Panc1 (cell line): ENCODE measurements at regions not wholly inside any gene's neighbourhood (a gene's known extent, or its start where the extent isn't known, plus 50 kb on each side); places are given as distances from the start of the nearest gene placed in this dataset.

Experiments
- ATAC-seq: fragments of 200-7000 bp; cut with Tn5 transposase; 2 replicates; pipeline ENCODE4 v1.9.1; 2020; ENCODE audit warnings: mild to moderate bottlenecking, moderate library complexity
- BruUV-seq: library from RNA; stranded (reverse); fragments of 400-500 nt; replicated peaks from 2 replicates; lab custom pipeline; 2021; lab: Mats Ljungman, UMichigan
- CTCF ChIA-PET: fragments of 300-600 bp; sonication (Branson Sonifier 250); formaldehyde crosslinking; loops from one replicate; lab custom pipeline; 2022; ENCODE audit warnings: antibody characterized with exemption; lab: Charles Lee
- POLR2A ChIA-PET: fragments of 300-600 bp; sonication (Branson Sonifier 250); formaldehyde crosslinking; loops from one replicate; lab custom pipeline; 2022; ENCODE audit warnings: antibody characterized with exemption; lab: Charles Lee
- DNase-seq: peaks from one replicate; pipeline ENCODE4 v3.0.0-alpha.2; 2010; ENCODE audit warnings: low read depth, low spot score
- H3K27ac ChIP-seq: 2 replicates; pipeline ENCODE4 v1.5.1; 2011; ENCODE audit warnings: mild to moderate bottlenecking, low read length, inconsistent platforms
- H3K27me3 ChIP-seq: fragments of 200-500 bp; sonication (Bioruptor generic); 2 replicates; pipeline ENCODE4 v1.6.0; 2014; ENCODE audit warnings: low read length, inconsistent platforms; ENCODE audit not compliant: control insufficient read depth, insufficient read depth
- H3K36me3 ChIP-seq: fragments of 200-500 bp; sonication (Bioruptor generic); 2 replicates; pipeline ENCODE4 v1.5.1; 2014; ENCODE audit warnings: inconsistent platforms, mild to moderate bottlenecking, low read length, moderate library complexity; ENCODE audit not compliant: control insufficient read depth, insufficient read depth
- H3K4me1 ChIP-seq: 2 replicates; pipeline ENCODE4 v1.5.1; 2011; ENCODE audit warnings: inconsistent platforms, mild to moderate bottlenecking, low read length, moderate library complexity; ENCODE audit not compliant: control insufficient read depth, insufficient read depth
- H3K4me3 ChIP-seq, 2 experiments: 2 replicates each; pipeline ENCODE4 v1.5.1; 2011 to 2012; ENCODE audit warnings: low read depth in 2 of 2, low read length in 2 of 2, mild to moderate bottlenecking in 2 of 2, inconsistent platforms in 1 of 2, moderate library complexity in 1 of 2
- H3K9me3 ChIP-seq: fragments of 200-500 bp; sonication (Bioruptor generic); 2 replicates; pipeline ENCODE4 v1.5.1; 2014; ENCODE audit warnings: low read depth, mild to moderate bottlenecking, inconsistent platforms, low read length, moderate library complexity; ENCODE audit not compliant: control insufficient read depth, insufficient read depth
- POLR2AphosphoS5 ChIP-seq: IDR thresholded peaks from 2 replicates; pipeline ENCODE4 v1.6.1; 2012; ENCODE audit warnings: mild to moderate bottlenecking, low read depth, low read length, moderate library complexity
- SIN3A ChIP-seq: IDR thresholded peaks from 2 replicates; pipeline ENCODE4 v1.6.1; 2012; ENCODE audit warnings: low read depth, mild to moderate bottlenecking, low read length, moderate library complexity, borderline replicate concordance; ENCODE audit not compliant: insufficient read depth
- TCF7L2 ChIP-seq: IDR thresholded peaks from 2 replicates; pipeline ENCODE4 v1.6.1; 2011; ENCODE audit warnings: mild to moderate bottlenecking, low read depth, low read length, inconsistent platforms
- in situ Hi-C: cut with HindIII; loops from 2 replicates; pipeline ENCODE4 v1.10.0; 2016; ENCODE audit warnings: low sequenced_read_pairs, low pct_unique_long_range_greater_than_20kb
- intact Hi-C: fragments of 100-400 bp; cut with micrococcal nuclease; formaldehyde crosslinking; loops from one replicate; pipeline ENCODE4 v1.10.0; 2022; ENCODE audit not compliant: unreplicated experiment
- TF ChIP-seq, protein P1 (sequence below): fragments of 450-650 bp; IDR thresholded peaks from 2 replicates; pipeline ENCODE4 v1.5.1; 2017; ENCODE audit warnings: mild to moderate bottlenecking
- TF ChIP-seq, protein P2 (sequence below), 2 experiments: IDR thresholded peaks; 2 replicates each; pipeline ENCODE4 v1.6.1; 2011 to 2012; ENCODE audit warnings: low read depth in 2 of 2, control low read depth in 1 of 2, low read length in 1 of 2, mild to moderate bottlenecking in 1 of 2, moderate library complexity in 1 of 2; ENCODE audit not compliant: insufficient read depth in 1 of 2

GRCh38 chr13:103161476-103161875, 95.3 kb upstream of the SLC10A2 start:
- in situ Hi-C loops = no loop called here

GRCh38 chr13:103157434-103158145, 91.4 kb upstream of the SLC10A2 start:
- Histone ChIP-seq H3K27ac (no peak overlapping the region), H3K4me3 (no peak overlapping the region), H3K4me1 (no peaks in the 10 kb centered on the region), H3K27me3 (no peaks in the 10 kb centered on the region), H3K36me3 (no peaks in the 10 kb centered on the region), H3K9me3 (no peaks in the 10 kb centered on the region)
- ChIA-PET POLR2A (no interaction called here), CTCF (no interaction called here)
- in situ Hi-C loops (no loop called here), intact Hi-C loops (no loop called here)
- DNase-seq (no peak), ATAC-seq (no peak)
- BruUV-seq = no TSS peak
- TF ChIP-seq, protein P1, sequence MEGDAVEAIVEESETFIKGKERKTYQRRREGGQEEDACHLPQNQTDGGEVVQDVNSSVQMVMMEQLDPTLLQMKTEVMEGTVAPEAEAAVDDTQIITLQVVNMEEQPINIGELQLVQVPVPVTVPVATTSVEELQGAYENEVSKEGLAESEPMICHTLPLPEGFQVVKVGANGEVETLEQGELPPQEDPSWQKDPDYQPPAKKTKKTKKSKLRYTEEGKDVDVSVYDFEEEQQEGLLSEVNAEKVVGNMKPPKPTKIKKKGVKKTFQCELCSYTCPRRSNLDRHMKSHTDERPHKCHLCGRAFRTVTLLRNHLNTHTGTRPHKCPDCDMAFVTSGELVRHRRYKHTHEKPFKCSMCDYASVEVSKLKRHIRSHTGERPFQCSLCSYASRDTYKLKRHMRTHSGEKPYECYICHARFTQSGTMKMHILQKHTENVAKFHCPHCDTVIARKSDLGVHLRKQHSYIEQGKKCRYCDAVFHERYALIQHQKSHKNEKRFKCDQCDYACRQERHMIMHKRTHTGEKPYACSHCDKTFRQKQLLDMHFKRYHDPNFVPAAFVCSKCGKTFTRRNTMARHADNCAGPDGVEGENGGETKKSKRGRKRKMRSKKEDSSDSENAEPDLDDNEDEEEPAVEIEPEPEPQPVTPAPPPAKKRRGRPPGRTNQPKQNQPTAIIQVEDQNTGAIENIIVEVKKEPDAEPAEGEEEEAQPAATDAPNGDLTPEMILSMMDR = no peak
- TF ChIP-seq POLR2AphosphoS5 (no peak), TCF7L2 (no peak)

More at GRCh38 chr13:103161476-103161875, 95.3 kb upstream of the SLC10A2 start:
- H3K27ac ChIP-seq = no peak overlapping the region
- TF ChIP-seq SIN3A (no peak), POLR2AphosphoS5 (no peak), TCF7L2 (no peak)
- TF ChIP-seq, protein P1 = no peak
- TF ChIP-seq, protein P2, sequence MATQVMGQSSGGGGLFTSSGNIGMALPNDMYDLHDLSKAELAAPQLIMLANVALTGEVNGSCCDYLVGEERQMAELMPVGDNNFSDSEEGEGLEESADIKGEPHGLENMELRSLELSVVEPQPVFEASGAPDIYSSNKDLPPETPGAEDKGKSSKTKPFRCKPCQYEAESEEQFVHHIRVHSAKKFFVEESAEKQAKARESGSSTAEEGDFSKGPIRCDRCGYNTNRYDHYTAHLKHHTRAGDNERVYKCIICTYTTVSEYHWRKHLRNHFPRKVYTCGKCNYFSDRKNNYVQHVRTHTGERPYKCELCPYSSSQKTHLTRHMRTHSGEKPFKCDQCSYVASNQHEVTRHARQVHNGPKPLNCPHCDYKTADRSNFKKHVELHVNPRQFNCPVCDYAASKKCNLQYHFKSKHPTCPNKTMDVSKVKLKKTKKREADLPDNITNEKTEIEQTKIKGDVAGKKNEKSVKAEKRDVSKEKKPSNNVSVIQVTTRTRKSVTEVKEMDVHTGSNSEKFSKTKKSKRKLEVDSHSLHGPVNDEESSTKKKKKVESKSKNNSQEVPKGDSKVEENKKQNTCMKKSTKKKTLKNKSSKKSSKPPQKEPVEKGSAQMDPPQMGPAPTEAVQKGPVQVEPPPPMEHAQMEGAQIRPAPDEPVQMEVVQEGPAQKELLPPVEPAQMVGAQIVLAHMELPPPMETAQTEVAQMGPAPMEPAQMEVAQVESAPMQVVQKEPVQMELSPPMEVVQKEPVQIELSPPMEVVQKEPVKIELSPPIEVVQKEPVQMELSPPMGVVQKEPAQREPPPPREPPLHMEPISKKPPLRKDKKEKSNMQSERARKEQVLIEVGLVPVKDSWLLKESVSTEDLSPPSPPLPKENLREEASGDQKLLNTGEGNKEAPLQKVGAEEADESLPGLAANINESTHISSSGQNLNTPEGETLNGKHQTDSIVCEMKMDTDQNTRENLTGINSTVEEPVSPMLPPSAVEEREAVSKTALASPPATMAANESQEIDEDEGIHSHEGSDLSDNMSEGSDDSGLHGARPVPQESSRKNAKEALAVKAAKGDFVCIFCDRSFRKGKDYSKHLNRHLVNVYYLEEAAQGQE (IDR thresholded peaks at IDR 0.05; ENCODE audit: insufficient read depth in 1 of 2, low read depth in 2 of 2, low read length in 1 of 2) = no peak
- no peaks in the 10 kb centered on the region for H3K9me3 ChIP-seq
- no peak overlapping the region for H3K4me3 ChIP-seq
- intact Hi-C loops = no loop called here
- BruUV-seq = no TSS peak
- H3K27me3 ChIP-seq = no peaks in the 10 kb centered on the region
- ATAC-seq = no peak
- H3K36me3 ChIP-seq = no peaks in the 10 kb centered on the region
- CTCF ChIA-PET = no interaction called here
- POLR2A ChIA-PET = no interaction called here
- H3K4me1 ChIP-seq = no peaks in the 10 kb centered on the region
- DNase-seq = no peak
